HG03280 (cell line): ENCODE measurements at regions not wholly inside any gene's neighbourhood (a gene's known extent, or its start where the extent isn't known, plus 50 kb on each side); places are given as distances from the start of the nearest gene placed in this dataset.
"Not testable (repeated sequence)": the region's sequence is repeated elsewhere in the genome, so short reads cannot be mapped to it uniquely, and the experiment has no call there.

Experiments used
- ATAC-seq: cut with Tn5 transposase; IDR thresholded peaks from one replicate; pipeline ENCODE4 v1.9.1; 2021; ENCODE audit warnings: mild to moderate bottlenecking, moderate library complexity; ENCODE audit not compliant: unreplicated experiment

GRCh38 chr3:110644203-110644602, 427.4 kb upstream of the NECTIN3 start:
- ATAC-seq = no peak

- no peak for ATAC-seq
These were observed 425.6 kb upstream of the NECTIN3 start for GRCh38 chr3:110646055-110646454.

- no peak for ATAC-seq
These were observed 425.1 kb upstream of the NECTIN3 start for GRCh38 chr3:110646496-110646895.

- no peak for ATAC-seq
These were observed 424.0 kb upstream of the NECTIN3 start for GRCh38 chr3:110647586-110647985.

GRCh38 chr3:110650741-110651140, 420.9 kb upstream of the NECTIN3 start:
- ATAC-seq = no peak

GRCh38 chr3:110654843-110655502, 416.6 kb upstream of the NECTIN3 start:
- ATAC-seq = no peak

GRCh38 chr3:110656394-110657025, 415.1 kb upstream of the NECTIN3 start:
- no peak for ATAC-seq

GRCh38 chr3:110664148-110664547, 407.5 kb upstream of the NECTIN3 start:
- ATAC-seq = no peak

GRCh38 chr3:110666495-110666894, 405.1 kb upstream of the NECTIN3 start:
- no peak for ATAC-seq

- ATAC-seq = no peak
These were observed 404.4 kb upstream of the NECTIN3 start for GRCh38 chr3:110667216-110667615.

GRCh38 chr3:110670407-110670806, 401.2 kb upstream of the NECTIN3 start:
- no peak for ATAC-seq

GRCh38 chr3:110677506-110677905, 394.1 kb upstream of the NECTIN3 start:
- no peak for ATAC-seq

GRCh38 chr3:110679285-110679684, 392.3 kb upstream of the NECTIN3 start:
- ATAC-seq = no peak

GRCh38 chr3:110680450-110680849, 391.2 kb upstream of the NECTIN3 start:
- no peak for ATAC-seq

GRCh38 chr3:110684466-110684865, 387.1 kb upstream of the NECTIN3 start:
- ATAC-seq = no peak

GRCh38 chr3:110685630-110686029, 386.0 kb upstream of the NECTIN3 start:
- no peak for ATAC-seq

GRCh38 chr3:110686701-110687100, 384.9 kb upstream of the NECTIN3 start:
- ATAC-seq = no peak

GRCh38 chr3:110687138-110687537, 384.5 kb upstream of the NECTIN3 start:
- ATAC-seq = no peak

GRCh38 chr3:110697961-110698360, 373.7 kb upstream of the NECTIN3 start:
- ATAC-seq = no peak

GRCh38 chr3:110704332-110704731, 367.3 kb upstream of the NECTIN3 start:
- not testable (repeated sequence) for ATAC-seq

GRCh38 chr3:110708156-110708555, 363.5 kb upstream of the NECTIN3 start:
- no peak for ATAC-seq

GRCh38 chr3:110710156-110710555, 361.5 kb upstream of the NECTIN3 start:
- ATAC-seq = no peak

- no peak for ATAC-seq
These were observed 361.0 kb upstream of the NECTIN3 start for GRCh38 chr3:110710603-110711002.
